NCI-H2107 (cell line): ENCODE measurements at regions not wholly inside any gene's neighbourhood (a gene's known extent, or its start where the extent isn't known, plus 50 kb on each side); places are given as distances from the start of the nearest gene placed in this dataset.

ENCODE experiments used
- DNase-seq: peaks from one replicate; lab custom pipeline; 2025; lab: John Stamatoyannopoulos, UW

GRCh38 chr10:8424555-8425211 lies 370.2 kb downstream of the GATA3 start:
- DNase-seq = no peak

GRCh38 chr10:8428654-8429053 lies 374.2 kb downstream of the GATA3 start:
- no peak for DNase-seq

- DNase-seq = no peak
Observed at GRCh38 chr10:8430321-8430720, 375.8 kb downstream of the GATA3 start.

- no peak for DNase-seq
Observed at GRCh38 chr10:8431511-8431910, 377.0 kb downstream of the GATA3 start.

- DNase-seq = no peak
Observed at GRCh38 chr10:8435186-8436055, 380.9 kb downstream of the GATA3 start.

GRCh38 chr10:8437896-8438295 lies 383.4 kb downstream of the GATA3 start:
- DNase-seq = no peak

GRCh38 chr10:8438603-8439002 lies 384.1 kb downstream of the GATA3 start:
- no peak for DNase-seq

GRCh38 chr10:8439040-8439439 lies 384.6 kb downstream of the GATA3 start:
- no peak for DNase-seq

GRCh38 chr10:8444630-8445029 lies 390.1 kb downstream of the GATA3 start:
- DNase-seq = no peak

- DNase-seq = no peak
Observed at GRCh38 chr10:8445353-8445752, 390.9 kb downstream of the GATA3 start.

- DNase-seq = no peak
Observed at GRCh38 chr10:8449909-8450308, 395.4 kb downstream of the GATA3 start.

- no peak for DNase-seq
Observed at GRCh38 chr10:8453587-8453986, 399.1 kb downstream of the GATA3 start.

- no peak for DNase-seq
Observed at GRCh38 chr10:8454357-8454756, 399.9 kb downstream of the GATA3 start.

GRCh38 chr10:8455181-8455580 lies 400.7 kb downstream of the GATA3 start:
- DNase-seq = no peak

GRCh38 chr10:8456386-8456785 lies 401.9 kb downstream of the GATA3 start:
- DNase-seq = no peak

GRCh38 chr10:8460626-8461025 lies 406.1 kb downstream of the GATA3 start:
- no peak for DNase-seq

GRCh38 chr10:8462565-8462964 lies 408.1 kb downstream of the GATA3 start:
- DNase-seq = no peak

GRCh38 chr10:8463853-8464252 lies 409.4 kb downstream of the GATA3 start:
- no peak for DNase-seq

GRCh38 chr10:8468477-8468876 lies 414.0 kb downstream of the GATA3 start:
- no peak for DNase-seq

GRCh38 chr10:8473205-8473604 lies 418.7 kb downstream of the GATA3 start:
- DNase-seq = no peak

- no peak for DNase-seq
Observed at GRCh38 chr10:8477300-8477699, 422.8 kb downstream of the GATA3 start.

GRCh38 chr10:8481718-8482504 lies 427.4 kb downstream of the GATA3 start:
- DNase-seq = no peak

- no peak for DNase-seq
Observed at GRCh38 chr10:8485032-8485431, 430.5 kb downstream of the GATA3 start.
